ENCODE measurements at regions not wholly inside any gene's neighbourhood (a gene's known extent, or its start where the extent isn't known, plus 50 kb on each side); places are given as distances from the start of the nearest gene placed in this dataset.
"Not testable (repeated sequence)": the region's sequence is repeated elsewhere in the genome, so short reads cannot be mapped to it uniquely, and the experiment has no call there.

DNA sequence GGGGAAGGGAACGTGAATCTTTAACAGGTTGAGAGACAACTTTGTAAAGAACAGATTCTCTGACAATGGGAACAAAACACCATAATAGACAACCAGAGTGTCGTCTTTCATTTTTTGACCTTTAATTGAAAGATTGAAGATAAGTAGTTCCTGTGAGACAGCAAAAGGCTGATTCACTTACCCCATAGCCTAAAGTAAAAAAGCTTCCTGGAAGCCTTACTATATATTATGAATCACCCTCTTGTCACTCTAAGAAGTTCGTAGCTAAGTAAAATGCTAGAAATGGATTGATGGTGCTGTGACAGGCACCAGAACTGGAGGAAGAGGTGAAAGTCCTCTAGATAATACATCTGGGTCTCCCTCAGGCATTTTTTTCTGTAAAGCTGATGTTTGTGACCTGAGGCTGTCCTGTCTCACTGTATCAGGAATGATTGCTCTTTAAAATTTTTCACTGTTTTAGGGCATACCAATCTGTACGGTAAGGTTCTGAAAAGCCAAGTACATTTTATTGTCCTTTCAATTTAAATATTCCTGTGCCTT, 824.6 kb upstream of the SEMA6D start:
- DNase-seq: no peak

DNA sequence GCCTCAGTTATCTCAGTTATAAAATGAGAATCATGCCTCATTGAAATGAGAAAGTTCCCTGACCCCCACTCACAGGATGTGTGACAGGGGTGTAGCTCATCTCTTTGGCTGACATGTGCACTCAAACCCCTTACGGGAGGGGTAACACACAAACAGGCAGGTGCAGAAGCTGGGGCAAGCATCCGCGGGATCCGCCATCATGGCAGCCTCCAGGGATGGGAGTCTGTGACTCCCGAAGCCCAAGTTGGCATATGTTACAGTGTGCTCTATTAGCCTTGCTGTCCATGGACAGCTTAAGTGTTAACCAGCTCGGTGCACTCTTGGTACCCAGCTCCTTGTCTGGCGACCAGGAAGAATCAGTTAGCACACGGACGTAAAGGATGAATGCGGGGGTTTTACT, 822.7 kb upstream of the SEMA6D start:
- DNase-seq: no peak

DNA sequence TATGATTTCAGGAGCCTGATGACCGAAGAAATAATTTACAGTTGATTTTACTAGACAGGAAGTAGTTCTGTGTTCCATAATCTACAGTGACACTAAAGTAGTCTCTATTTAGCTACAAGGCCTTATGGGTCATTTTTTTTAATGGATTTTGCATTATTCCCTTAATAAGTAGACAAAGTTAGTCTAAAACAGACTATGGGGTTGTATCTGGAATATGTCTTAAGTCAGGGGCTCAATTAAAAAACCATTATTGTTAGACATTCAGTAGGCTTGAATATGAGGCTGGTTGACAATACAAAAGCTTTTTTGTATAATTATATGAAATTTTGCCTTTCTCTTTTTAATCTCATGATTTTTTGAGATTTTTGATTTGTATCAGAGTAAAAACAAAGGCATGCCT, 820.0 kb upstream of the SEMA6D start:
- DNase-seq: no peak

DNA sequence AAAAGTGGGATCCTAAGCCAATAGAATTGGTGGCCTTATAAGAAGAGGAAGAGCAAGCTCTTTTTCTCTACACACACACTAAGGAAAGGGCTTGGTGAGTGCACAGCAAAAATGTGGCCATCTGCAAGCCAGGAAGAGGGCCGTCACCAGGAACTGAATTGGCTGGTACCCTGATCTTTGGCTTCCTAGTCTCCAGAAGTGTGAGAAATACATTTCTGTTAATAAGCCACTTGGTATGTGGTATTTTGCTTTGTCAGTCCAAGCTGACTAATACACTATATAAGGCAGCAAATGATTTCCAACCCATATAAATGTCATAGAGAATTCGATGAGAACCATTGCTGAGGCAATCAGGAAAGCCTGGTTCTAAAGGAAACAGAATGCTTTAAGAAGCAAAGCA, 816.3 kb upstream of the SEMA6D start:
- no peak for DNase-seq

DNA sequence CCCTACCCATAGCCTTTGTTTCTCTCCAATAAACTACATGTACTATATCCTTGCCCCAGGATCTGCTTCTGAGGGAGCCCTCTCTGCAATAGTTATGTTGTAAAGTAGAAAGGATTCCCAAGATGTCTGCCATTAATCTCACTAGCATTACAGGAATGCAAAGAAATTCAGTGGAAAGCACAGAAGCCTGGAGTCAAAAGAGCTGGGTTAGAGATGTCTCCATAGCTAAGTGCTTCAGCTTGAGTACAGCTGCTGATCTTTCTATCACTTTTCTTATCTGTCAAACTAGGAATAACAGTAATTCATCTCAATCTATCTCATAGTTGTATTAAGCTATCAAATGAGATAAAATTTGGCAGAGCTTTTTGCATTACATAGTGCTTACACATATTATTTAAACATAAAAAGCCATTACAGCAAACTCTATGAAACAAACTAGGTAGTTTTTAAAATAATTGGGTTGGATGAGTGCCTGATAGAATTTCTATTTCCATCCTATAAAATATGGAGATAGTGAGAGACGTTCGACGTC, 799.5 kb upstream of the SEMA6D start:
- DNase-seq: no peak

DNA sequence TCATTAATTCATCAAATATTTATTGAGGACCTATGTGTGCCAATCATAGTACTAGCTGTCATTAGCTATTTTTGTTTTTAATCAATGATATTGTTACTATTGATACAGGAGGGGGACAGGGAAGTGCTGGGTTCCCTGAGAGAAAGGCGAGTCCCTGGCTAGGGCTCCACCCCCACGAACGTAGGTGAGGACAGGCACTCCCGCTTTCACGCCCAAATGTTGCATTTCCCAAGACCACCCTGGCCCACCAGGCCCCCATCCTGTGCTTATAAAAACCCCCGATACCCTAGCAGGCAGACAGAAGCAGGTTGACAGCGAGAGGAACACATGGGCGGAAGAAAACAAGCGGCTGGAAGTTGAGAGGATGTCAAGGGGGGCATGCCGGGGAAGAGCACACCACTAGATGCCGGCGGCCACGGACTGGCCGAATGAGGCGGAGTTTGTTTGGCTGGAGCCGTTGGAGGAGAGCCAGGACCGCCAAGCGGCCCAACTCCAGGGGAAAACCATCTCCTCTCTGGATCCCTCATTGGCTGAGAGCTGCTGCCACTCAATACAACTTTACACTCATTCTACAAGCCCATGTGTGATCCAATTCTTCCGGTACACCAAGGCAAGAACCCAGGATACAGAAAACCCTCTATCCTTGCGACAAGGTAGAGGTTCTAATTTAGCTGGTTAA, 798.7 kb upstream of the SEMA6D start:
- no peak for DNase-seq

DNA sequence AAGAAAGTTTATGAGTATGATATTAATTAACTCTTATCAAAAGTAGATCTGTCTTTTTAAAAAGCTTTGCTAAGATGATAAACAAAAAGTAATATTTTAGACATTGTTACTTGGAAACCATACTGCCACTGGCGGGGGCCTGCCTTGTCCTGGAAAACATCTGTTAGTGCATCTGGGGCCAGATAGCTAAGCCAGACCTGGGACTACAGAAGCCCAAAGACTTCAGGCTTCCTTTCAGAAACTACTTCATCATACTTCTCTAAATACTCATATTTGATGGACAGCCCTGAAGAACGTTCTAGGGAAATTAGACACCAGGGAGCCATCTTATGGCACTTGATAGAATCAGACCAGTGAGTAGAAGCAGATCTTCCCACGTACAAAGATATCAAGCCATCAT, 795.4 kb upstream of the SEMA6D start:
- DNase-seq: no peak

DNA sequence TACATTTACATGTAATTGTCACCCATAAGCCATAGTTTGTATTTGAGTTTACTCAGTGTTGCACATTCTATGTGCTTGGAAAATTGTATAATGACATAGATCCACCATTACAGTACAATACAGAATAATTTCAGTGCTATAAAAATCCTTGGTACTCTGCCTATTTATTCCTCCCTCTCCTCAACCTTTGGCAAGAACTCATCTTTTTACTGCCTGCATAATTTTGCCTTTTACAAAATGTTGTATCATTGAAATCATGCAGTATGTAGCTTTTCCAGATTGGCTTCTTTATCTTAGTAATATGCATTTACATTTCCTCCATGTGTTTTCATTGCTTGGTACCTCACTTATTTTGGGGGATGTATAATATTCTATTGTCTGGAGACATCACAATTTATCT, 786.9 kb upstream of the SEMA6D start:
- no peak for DNase-seq

DNA sequence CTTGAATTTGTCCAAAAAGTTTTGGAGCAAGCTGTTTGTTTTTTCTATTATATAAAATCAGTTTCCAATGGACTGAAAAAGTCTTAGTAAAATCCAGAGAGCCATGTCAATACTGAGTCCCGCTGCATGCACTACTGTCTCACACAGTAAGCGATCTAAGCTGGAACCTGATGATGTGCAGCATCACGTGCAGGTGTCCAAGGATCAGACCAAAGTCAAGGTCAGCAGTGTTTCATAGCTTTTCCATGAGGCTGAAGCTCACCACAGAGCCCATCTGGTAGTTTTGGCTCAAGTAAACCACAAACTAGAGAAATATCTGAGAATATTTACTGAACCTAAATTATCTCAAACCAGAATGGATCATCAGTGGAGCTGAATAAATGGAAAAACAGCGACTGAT, 784.0 kb upstream of the SEMA6D start:
- no peak for DNase-seq

DNA sequence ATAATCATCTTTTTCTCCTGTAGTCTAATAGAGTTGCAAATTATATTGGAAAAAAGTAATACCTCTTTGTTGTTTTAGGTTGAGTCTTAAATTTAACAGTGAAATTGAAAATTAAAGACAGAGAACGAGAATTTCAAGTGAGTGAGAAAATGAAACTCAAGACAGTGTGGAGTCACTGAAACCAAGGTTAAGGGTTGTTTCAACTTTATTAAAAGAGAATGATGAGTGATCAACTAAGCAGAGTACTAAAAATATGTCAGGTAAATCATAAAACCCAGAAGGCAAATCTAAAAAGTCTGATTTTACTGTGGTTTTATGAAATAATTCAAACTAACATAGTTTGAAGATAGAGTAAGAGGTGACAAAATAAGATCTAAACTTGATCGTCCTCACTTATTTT, 782.5 kb upstream of the SEMA6D start:
- no peak for DNase-seq

DNA sequence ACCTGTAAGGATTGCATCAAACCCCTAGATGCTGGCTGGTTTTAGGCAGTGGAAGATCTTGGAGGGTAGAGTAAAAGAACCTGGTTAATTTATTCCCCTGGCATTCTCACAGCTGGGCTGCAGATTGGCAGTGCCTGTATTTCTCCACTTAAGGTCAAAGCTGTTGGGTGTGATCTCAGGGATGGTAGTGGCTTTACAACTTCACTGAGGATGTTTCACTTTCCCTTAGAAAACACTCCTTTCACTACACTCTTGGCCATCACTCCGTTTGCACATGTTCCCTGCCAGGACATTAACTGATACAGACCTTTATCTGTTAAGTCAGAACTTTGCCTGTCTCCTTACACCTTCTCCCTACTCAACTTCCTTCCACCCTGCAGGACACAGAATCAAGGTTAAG, 779.1 kb upstream of the SEMA6D start:
- no peak for DNase-seq

DNA sequence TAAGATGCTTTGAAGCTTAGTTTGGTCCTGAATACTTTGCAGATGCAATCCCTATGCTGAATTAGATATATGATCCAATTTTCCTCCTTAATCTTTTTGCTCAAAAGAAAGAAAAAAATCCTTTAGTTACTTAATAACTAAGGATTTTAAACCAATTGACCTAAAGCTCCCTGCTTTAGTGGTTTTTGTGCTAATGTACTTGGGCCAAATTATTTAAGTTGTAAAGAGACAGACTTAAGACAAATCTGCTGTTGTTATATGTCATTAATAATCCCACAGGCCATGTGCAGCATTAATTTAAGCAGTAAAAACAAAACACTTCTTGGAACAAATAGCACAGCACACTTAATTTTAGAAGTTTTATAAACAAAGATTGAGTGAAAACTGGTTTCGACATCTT, 776.1 kb upstream of the SEMA6D start:
- no peak for DNase-seq

DNA sequence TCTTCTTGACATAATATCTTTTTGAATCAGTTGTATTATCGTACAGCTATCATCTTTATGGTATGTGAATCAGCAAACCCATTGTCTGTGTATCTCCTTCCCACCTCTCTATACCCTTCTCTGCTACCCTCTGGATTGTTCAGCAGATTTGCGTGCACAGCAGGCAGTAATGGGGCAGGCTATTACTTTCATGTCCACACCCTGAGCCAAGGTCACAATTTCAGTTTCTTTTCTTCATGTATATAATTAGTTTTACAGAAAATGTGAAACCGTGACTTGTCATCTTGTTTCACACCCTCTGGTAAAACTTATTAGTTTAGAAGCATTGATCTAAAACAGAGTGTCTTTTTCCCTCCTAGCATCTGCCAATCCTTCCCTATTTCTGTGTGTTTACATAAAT, 770.4 kb upstream of the SEMA6D start:
- no peak for DNase-seq

DNA sequence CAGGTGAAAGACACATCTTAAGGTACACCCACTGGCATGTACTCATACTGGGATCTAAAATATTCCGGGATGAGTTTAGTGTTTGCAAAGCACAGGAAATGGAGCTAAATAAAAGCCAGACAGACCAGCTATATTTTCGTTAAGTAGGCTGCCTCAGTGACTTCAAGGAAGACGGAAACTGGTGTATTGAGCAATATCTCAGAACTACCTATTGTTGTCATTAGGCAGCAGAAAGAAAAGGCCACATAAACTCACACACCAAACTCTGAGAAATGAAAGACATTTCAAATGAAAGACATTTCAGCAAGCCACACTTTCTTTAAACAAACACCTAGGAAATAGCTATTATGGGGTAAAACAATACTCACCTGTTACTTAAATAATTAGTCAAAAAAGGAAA, 761.7 kb upstream of the SEMA6D start:
- DNase-seq: no peak

DNA sequence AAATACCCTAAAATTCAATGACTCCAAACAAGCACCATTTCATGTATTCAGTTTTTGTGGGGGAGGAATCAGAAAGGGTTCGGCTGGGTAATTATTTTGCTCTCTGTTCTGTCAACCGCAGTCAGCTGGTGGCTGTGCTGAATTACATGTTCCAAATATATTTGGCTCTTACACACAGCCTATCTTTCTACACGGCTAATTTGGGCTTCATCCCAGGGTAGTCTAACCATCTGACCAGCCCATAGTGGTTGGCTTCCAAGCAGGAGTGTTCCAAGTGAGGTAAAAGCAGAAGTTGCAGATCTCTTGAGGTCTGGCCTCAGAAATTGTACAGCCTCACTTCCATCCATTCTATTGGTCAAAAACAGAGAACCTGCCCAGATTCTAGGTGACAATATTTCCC, 760.8 kb upstream of the SEMA6D start:
- no peak for DNase-seq

DNA sequence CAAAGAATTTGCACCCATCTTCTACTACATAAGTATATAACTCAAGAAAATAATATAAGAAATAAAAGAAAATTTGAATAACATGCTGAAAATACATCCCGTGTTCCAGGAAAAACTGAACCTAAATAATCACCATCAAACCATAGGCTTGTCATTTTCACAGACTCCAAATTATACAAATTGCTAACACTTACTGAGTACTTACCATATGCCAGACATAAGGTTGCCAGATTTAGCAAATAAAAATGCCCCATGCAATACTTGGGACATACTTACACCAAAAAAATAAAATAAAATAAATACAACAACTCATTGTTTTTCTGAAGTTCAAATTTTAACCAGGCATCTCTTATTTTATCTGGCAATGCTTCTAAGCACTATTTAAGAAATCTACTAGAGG, 760.4 kb upstream of the SEMA6D start:
- no peak for DNase-seq

DNA sequence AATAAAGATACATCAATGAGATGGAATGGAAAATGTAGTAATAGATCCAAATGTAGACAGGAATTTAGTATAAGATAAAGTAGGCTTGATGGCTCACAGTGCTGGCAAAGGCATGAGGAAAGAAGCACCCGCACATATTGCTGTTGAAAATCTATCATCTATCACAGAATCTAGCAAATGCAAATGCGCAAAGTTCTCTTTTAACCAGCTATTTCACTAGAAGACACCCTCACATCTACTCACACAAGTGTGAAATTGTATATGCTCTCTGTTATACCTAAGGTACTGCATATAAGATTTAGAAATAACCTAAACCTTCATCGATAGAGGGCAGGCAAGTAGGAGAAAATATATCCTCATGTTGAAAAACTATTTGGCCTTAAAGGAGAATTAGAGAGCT, 756.7 kb upstream of the SEMA6D start:
- no peak for DNase-seq

DNA sequence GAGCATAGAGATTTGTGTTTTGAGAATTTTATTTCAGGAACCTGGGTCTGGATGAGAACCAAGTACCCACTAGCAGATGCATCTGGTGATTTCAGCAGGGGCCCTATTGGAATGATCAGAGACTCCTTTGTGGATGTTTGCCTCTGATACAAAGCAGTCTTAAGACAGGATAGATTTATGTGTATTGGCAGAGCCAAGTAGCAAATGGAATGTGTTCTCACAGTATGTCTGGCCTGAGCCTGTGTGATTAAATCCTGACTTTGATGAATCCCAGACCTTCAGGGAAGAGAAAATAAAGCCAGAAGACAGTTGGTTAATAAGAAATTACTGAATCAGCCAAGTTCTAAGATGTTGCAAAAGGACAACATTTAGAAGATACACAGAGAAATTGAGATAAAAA, 755.5 kb upstream of the SEMA6D start:
- no peak for DNase-seq

DNA sequence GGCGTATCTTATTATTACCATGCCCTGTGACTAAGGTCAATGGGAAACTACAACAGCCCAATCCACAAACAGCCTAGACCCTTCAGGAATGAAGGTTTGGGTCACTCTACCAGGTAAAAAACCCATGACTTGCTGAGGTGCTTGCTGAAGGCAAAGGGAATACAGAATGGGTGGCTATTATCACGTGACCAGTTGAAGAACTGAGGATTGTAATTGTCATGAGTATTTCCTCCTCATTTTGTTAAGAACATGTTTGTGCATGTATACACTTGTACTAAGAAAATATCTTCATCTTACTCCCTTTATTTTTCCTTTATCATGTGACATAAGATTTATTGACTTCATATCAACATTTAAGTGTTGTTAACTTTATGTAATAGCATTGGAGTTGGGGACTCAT, 729.2 kb upstream of the SEMA6D start:
- not testable (repeated sequence) for DNase-seq

DNA sequence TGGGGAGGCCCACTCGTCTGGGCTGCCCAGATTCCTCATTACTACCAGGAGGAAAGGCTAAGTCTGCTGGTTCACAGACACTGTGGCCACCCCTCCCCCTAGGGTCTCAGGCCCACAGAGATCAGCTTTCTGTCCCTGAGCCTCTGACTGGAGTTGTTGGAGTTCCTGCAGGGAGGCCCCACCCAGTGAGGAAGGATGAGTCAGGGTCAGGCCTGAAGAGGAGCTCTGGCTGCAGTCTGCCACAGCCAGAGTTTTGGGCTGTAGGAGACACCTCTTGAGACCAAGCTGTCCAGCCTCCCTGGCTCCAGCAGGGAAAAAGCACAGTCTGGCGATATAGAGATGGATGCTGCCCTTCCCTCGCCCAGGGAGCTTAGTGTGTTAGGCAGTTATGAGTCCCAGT, 720.9 kb upstream of the SEMA6D start:
- no peak for DNase-seq

DNA sequence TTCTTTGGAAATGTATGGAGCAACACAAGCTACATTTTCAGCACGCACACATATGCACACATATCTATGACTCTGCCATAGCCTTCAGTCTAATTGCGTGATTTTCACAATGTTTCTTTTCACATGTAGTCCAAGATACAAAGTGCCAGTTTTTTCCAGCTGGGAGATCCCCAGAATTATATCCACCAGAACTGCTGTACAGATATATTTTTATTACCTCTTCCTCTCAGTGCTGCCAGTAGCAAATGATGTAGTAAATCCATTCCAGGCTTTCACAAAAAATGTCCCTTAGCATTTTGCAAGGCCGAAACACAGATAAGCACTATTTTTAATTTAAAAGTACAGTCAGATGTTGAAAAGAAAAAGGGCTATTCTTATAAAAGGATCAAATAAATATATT, 719.8 kb upstream of the SEMA6D start:
- no peak for DNase-seq

DNA sequence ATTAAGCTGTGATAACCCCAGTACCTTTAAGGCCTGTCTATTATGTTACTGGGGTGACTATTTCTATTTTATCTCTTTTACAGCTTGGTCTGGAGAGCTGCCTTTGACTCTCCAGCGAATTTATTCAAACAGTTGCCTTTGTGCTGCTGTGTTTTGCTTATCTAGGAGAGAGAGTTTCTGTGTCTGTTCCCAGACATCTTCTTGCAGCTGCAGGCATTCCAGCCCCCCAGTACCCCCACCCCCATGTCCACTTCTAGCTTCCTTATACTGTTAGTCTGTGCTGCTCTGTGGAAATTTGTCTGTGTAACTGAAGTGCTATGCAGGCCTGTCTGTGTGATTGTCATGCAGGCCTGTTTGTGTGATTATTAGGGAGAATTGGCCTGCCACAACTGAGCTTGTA, 713.7 kb upstream of the SEMA6D start:
- DNase-seq: no peak

DNA sequence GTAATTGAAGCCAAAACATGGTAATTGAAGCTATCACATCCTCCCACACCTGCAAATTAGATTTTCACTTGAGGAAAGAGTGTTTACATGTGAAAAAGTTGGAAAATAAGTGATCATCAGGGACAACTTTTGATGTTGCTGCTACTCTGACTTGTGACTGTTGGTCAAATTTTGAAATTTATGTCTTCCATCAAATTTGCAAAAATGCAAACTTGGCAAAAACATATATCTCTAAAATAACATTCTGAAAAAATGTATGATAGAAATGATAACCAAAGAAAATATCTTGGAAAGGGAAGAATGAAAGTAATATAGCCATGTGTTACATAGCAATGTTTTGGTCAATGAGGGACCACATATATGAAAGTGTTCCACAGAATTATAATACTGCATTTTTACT, 703.9 kb upstream of the SEMA6D start:
- DNase-seq: no peak

DNA sequence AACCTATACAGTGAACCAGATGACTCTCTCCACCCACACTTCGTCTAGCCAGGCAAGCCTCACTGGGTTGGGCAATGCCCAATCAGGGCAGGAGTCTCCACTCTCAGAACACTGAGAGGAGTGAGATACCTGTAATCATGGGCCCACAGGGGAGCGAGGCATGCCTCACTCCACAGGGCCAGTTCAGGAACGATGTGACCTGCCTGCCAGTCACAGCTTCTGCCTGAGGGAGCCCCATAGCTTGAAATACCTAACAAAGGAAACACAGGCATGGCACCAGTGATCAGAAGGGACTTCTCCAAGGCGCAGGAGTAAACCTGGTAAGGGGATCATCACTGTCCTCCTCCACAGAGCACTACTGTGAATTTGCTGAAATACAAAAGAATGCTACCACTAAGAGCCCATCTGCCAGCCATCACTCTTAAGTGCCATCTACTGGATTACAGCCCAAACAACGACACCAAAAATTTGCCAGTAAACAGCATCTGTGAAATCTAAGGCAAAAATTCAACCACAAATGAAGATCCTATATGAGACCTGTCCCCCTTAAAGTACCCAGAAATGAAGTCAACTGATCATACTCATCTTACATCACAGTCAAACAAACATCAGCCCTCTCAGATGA, 689.9 kb upstream of the SEMA6D start:
- DNase-seq: no peak

Data from suppressor macrophage treated with lipopolysaccharide for 4 hours (primary cell).